ENCODE measurements at regions not wholly inside any gene's neighbourhood (a gene's known extent, or its start where the extent isn't known, plus 50 kb on each side); places are given as distances from the start of the nearest gene placed in this dataset.

GRCh38 chr10:33632432-33632831 lies 298.0 kb upstream of the NRP1 start:
- H3K27ac ChIP-seq = no peak overlapping the region
- TF ChIP-seq, protein P1, sequence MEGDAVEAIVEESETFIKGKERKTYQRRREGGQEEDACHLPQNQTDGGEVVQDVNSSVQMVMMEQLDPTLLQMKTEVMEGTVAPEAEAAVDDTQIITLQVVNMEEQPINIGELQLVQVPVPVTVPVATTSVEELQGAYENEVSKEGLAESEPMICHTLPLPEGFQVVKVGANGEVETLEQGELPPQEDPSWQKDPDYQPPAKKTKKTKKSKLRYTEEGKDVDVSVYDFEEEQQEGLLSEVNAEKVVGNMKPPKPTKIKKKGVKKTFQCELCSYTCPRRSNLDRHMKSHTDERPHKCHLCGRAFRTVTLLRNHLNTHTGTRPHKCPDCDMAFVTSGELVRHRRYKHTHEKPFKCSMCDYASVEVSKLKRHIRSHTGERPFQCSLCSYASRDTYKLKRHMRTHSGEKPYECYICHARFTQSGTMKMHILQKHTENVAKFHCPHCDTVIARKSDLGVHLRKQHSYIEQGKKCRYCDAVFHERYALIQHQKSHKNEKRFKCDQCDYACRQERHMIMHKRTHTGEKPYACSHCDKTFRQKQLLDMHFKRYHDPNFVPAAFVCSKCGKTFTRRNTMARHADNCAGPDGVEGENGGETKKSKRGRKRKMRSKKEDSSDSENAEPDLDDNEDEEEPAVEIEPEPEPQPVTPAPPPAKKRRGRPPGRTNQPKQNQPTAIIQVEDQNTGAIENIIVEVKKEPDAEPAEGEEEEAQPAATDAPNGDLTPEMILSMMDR (IDR thresholded peaks at IDR 0.05) = no peak
- no peak for TF ChIP-seq ZFX (IDR thresholded peaks at IDR 0.05; ENCODE audit: borderline replicate concordance)

GRCh38 chr10:33631991-33632390 lies 297.5 kb upstream of the NRP1 start:
- TF ChIP-seq ZFX (IDR thresholded peaks at IDR 0.05; ENCODE audit: borderline replicate concordance) = no peak
- TF ChIP-seq, protein P1 (IDR thresholded peaks at IDR 0.05) = no peak
- no peak overlapping the region for H3K27ac ChIP-seq

DNA sequence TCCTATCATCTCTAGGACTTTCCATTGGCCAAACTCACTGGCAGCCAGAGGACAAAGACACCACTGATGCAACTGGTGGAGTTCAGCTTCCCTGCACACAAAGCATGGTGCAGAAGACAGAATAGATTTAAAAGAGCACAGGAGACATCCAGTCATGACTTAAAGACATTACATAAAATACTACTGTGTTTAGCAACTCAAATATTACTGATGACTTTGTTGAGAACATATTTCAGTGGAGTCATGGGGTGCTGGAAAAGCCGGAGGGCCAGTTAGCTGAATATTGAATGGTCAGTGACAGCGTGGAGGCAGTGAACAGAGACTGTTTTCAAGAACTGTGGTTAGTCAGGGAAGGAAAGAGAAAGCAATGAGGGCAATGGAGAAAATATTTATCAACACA lies 296.3 kb upstream of the NRP1 start:
- no peak for TF ChIP-seq ZFX (IDR thresholded peaks at IDR 0.05; ENCODE audit: borderline replicate concordance)
- TF ChIP-seq, protein P1 (IDR thresholded peaks at IDR 0.05) = no peak
- no peak overlapping the region for H3K27ac ChIP-seq

DNA sequence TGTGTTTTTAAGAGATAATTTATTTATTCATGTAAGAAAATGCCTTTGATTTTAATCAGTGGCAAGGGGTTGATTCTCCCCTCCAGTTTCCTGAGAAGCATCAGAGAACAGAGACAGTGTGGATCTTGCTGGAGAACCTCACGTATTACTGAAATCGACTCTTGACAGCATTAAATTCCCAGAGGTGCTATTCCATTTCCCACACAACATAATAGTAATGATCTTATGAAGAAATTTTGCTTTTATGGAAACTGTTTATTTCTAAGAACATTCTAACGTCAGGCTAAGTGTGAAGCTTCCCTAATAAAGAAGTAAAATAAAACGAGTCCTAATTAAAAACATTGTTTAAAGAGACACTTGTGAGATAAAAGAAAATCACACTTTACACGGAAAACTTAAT lies 293.1 kb upstream of the NRP1 start:
- TF ChIP-seq, protein P1 (IDR thresholded peaks at IDR 0.05) = no peak
- no peak for TF ChIP-seq ZFX (IDR thresholded peaks at IDR 0.05; ENCODE audit: borderline replicate concordance)
- H3K27ac ChIP-seq = no peak overlapping the region

- no peak for TF ChIP-seq ZFX (IDR thresholded peaks at IDR 0.05; ENCODE audit: borderline replicate concordance)
- no peak overlapping the region for H3K27ac ChIP-seq
Measured at GRCh38 chr10:33626798-33627466, 292.5 kb upstream of the NRP1 start.

DNA sequence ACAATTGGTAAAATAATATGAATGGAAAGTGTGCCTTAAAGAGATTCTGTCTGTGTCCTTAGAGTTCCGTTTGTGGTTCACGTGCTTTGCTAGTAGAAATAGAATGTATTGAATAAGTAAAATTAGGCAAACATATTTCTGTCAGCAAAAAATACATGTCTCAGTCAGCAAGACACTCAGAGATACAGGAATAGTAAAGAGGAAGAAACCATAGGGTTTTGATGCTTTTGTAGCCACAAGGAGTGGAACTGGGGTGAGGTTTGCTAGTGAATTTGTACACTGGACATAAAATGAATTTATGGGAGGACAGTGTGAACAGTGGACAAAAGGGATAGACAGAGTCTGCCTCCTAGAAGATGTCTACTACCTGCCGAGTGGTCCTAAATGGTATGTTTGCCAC lies 289.2 kb upstream of the NRP1 start:
- no peak for TF ChIP-seq ZFX (IDR thresholded peaks at IDR 0.05; ENCODE audit: borderline replicate concordance)
- TF ChIP-seq, protein P1 (IDR thresholded peaks at IDR 0.05) = no peak
- no peak overlapping the region for H3K27ac ChIP-seq

DNA sequence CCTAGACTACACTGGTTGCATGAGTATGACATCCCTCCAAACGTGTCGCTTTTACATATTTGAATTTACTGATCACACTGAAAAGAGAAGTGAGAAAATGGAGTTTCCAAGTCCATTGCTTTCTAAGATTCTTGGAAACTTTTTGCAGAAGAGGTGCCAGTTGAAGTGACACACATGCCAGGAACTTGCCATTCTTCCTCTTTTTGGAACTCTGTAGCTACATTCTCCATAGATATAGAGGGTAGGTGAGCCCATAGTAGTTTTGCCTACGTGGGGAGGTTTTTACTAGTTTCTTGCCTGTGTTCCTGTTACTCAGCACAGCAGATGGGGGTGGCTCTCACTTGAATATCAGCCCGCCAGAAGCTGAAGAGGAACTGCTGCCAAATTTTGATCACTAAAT lies 286.6 kb upstream of the NRP1 start:
- TF ChIP-seq, protein P1 (IDR thresholded peaks at IDR 0.05) = no peak
- no peak for TF ChIP-seq ZFX (IDR thresholded peaks at IDR 0.05; ENCODE audit: borderline replicate concordance)
- H3K27ac ChIP-seq = no peak overlapping the region

DNA sequence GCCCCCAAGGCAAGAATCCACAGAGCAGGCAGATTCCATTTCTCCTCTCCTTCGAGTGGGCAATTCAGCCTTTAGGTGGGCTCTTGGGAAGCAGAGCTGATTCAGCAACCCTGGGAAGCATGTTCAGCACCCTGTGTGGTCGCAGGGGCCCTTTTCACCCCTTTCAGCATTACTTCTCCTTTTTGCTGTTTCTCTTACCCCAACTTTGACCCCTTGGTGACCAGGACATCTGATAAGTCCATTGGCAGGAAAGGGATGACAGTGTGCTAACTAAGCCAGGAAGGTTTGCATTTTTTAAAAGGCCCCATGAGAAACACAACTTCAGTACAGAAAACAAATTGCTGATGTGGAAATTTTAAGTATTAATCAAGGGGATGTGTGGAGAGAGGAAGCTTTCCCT lies 283.7 kb upstream of the NRP1 start:
- no peak overlapping the region for H3K27ac ChIP-seq
- TF ChIP-seq, protein P1 (IDR thresholded peaks at IDR 0.05) = no peak
- TF ChIP-seq ZFX (IDR thresholded peaks at IDR 0.05; ENCODE audit: borderline replicate concordance) = no peak
